ENCODE measurements at regions not wholly inside any gene's neighbourhood (a gene's known extent, or its start where the extent isn't known, plus 50 kb on each side); places are given as distances from the start of the nearest gene placed in this dataset.
"Not testable (repeated sequence)": the region's sequence is repeated elsewhere in the genome, so short reads cannot be mapped to it uniquely, and the experiment has no call there.

DNA sequence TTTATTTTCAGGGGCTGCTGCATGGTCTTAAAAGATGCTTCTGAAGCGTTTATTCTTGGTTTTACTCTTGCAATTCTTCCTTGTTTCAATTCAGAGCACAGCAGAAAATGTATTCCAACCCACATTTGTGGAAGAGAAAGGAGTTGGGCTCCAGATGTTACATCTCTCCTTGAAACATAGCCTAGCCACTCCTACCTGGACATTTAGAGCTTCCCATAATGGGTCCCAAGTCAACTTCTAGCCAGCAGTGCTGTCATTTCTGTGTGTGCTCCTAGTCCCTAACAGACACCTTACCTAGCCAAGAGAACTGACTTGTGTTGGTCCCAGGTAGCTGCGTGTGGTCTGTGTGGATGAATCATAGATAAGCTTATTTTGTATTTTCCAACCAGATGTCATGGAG, 61.2 kb upstream of the ANKRD55 start:
- no peaks in the 10 kb centered on the region for H3K36me3 ChIP-seq
- TF ChIP-seq, protein P1, sequence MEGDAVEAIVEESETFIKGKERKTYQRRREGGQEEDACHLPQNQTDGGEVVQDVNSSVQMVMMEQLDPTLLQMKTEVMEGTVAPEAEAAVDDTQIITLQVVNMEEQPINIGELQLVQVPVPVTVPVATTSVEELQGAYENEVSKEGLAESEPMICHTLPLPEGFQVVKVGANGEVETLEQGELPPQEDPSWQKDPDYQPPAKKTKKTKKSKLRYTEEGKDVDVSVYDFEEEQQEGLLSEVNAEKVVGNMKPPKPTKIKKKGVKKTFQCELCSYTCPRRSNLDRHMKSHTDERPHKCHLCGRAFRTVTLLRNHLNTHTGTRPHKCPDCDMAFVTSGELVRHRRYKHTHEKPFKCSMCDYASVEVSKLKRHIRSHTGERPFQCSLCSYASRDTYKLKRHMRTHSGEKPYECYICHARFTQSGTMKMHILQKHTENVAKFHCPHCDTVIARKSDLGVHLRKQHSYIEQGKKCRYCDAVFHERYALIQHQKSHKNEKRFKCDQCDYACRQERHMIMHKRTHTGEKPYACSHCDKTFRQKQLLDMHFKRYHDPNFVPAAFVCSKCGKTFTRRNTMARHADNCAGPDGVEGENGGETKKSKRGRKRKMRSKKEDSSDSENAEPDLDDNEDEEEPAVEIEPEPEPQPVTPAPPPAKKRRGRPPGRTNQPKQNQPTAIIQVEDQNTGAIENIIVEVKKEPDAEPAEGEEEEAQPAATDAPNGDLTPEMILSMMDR (IDR thresholded peaks at IDR 0.05): no peak
- no peak overlapping the region for H3K9ac ChIP-seq (ENCODE audit: low read depth in 2 of 2, low read length in 2 of 2)
- H3K4me3 ChIP-seq: no peak overlapping the region
- H3K9me3 ChIP-seq: no peaks in the 10 kb centered on the region
- H3K27me3 ChIP-seq: no peaks in the 10 kb centered on the region
- DNase-seq: no peak
- H3K4me1 ChIP-seq: no peaks in the 10 kb centered on the region
- intact Hi-C loops (cut with DNase I): no loop called here
- H3K27ac ChIP-seq: no peak overlapping the region

DNA sequence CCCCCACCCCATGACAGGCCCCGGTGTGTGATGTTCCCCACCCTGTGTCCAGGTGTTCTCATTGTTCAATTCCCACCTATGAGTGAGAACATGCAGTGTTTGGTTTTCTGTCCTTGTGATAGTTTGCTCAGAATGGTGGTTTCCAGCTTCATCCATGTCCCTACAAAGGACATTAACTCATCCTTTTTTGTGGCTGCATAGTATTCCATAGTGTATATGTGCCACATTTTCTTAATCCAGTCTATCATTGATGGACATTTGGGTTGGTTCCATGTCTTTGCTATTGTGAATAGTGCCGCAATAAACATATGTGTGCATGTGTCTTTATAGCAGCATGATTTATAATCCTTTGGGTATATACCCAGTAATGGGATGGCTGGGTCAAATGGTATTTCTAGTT, 59.7 kb upstream of the ANKRD55 start:
- H3K9ac ChIP-seq (ENCODE audit: low read depth in 2 of 2, low read length in 2 of 2); H3K4me3 ChIP-seq; H3K4me1 ChIP-seq; DNase-seq; H3K36me3 ChIP-seq; H3K27me3 ChIP-seq; intact Hi-C loops (cut with DNase I); H3K27ac ChIP-seq; H3K9me3 ChIP-seq: not testable (repeated sequence)

DNA sequence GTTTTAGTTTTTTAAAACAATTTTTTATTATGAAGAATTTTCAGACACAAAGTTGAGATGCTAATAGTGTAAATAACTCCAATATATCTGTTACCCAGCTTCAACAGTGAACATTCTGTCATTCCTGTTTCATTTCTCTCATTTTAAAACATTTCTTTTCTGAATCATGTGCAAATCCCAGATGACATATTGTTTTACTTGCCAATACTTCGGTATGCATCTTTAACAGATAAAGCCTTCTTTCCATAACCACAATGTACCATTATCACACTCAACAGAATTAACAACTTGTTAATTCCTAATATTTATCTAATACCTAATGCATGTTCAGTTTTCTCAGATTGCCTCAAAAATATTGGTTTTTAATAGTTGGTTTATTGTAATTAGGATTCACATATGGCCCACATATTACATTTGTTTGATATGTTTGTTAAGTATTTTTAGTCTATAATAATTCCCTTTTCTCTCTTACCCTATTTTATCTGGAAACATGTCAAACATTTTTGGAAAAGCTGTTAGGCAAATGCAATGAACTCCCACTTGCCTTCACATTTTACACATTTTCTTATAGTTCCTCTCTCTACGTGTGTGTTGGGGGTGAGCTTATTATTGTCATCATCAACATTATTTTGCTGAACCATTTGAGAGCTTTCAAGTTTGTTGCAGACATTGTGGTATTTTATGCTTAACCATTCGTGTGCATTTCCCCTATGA, 58.7 kb upstream of the ANKRD55 start:
- Histone ChIP-seq H3K27me3 (no peaks in the 10 kb centered on the region), H3K9ac (ENCODE audit: low read depth in 2 of 2, low read length in 2 of 2) (no peak overlapping the region), H3K36me3 (no peaks in the 10 kb centered on the region), H3K4me3 (no peak overlapping the region), H3K9me3 (no peaks in the 10 kb centered on the region), H3K27ac (no peak overlapping the region), H3K4me1 (no peaks in the 10 kb centered on the region)
- TF ChIP-seq, protein P1 (IDR thresholded peaks at IDR 0.05): no peak
- DNase-seq: no peak
- intact Hi-C loops (cut with DNase I): no loop called here

DNA sequence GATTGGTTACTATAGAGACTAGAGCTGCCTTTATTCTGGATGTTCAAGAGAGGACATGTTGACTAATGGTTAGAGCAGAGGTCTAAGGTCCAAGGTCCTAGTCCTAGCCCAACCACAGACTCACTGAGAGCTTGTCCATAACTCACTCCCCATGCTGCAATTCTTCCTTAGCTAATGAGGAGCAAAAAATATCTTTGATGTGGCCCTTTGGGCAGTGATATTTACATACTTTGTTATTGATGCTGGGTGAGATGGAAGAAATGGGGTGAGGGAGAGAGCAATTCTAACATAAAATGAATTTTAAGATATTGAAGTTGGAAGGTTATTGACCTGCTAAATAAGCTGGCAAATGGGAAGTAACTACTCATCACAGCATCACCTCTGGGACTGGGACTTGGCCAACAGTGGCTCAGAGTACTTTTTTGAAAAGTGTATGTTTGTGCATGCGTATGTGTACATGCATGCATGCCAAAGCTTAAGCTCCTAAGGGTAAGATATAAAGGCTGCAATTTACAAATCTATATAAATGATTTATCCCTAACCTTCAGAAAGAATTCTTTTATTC, 58.0 kb upstream of the ANKRD55 start:
- Histone ChIP-seq H3K27me3 (no peaks in the 10 kb centered on the region), H3K27ac (no peak overlapping the region), H3K9ac (ENCODE audit: low read depth in 2 of 2, low read length in 2 of 2) (no peak overlapping the region), H3K36me3 (no peaks in the 10 kb centered on the region), H3K4me3 (no peak overlapping the region), H3K9me3 (no peaks in the 10 kb centered on the region), H3K4me1 (no peaks in the 10 kb centered on the region)
- TF ChIP-seq, protein P1 (IDR thresholded peaks at IDR 0.05): no peak
- DNase-seq: no peak
- intact Hi-C loops (cut with DNase I): no loop called here

DNA sequence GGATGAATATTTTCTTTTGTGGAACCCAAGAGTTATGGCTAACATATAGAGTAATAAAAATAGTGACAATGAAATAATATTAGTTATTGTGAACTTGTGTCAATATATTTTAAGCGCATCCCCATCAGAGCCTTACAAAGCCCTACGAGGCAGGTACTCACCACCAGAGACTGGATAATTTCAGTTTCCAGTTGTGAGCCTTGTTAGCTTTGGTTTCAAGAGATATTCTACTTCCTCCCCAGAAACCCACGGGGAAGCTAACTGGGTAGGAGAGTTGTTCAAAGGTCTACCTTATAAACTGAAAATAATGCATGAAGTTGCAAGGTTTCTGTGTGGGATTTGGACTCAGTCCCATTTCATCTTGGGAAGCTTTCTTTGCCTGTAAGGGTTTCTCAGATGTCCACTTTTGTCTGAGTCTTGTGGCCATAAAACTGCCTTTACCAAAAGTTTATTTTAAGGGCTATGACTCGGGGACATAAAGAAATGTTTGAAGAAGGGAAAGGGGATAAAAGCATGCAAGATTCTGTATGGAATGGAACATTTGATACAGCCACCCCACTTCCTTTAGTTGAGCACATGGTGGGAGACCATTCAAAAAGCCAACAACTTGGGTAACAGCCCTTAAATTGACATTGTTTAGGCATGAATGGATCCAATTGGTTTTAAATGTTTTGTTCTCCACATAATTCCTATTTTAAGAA, 57.4 kb upstream of the ANKRD55 start:
- no peak overlapping the region for H3K4me3 ChIP-seq
- H3K4me1 ChIP-seq: no peaks in the 10 kb centered on the region
- TF ChIP-seq, protein P1 (IDR thresholded peaks at IDR 0.05): no peak
- intact Hi-C loops (cut with DNase I): no loop called here
- no peak for DNase-seq
- H3K27ac ChIP-seq: no peak overlapping the region
- no peaks in the 10 kb centered on the region for H3K27me3 ChIP-seq
- no peaks in the 10 kb centered on the region for H3K36me3 ChIP-seq
- H3K9ac ChIP-seq (ENCODE audit: low read depth in 2 of 2, low read length in 2 of 2): no peak overlapping the region
- no peaks in the 10 kb centered on the region for H3K9me3 ChIP-seq

DNA sequence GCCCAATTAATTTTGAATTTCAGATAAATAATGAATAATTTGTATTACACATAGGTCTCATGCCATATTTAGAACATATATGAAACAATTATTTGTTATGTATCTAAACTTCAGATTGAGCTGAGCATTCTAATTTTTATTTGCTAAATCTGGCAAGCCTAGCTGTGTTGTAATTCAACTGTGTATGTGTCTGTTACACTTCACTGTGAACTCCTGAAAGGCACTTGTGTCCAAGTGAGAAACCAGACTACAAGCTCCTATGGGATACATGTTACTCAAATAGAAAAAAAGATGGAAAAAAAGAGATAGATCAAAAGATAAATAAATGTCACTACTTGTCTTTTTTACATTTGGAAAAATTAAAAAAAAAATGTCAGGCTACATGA, 56.5 kb upstream of the ANKRD55 start:
- no peaks in the 10 kb centered on the region for H3K9me3 ChIP-seq
- TF ChIP-seq, protein P1 (IDR thresholded peaks at IDR 0.05): no peak
- no peaks in the 10 kb centered on the region for H3K27me3 ChIP-seq
- intact Hi-C loops (cut with DNase I): no loop called here
- no peak overlapping the region for H3K9ac ChIP-seq (ENCODE audit: low read depth in 2 of 2, low read length in 2 of 2)
- H3K27ac ChIP-seq: no peak overlapping the region
- H3K4me1 ChIP-seq: no peaks in the 10 kb centered on the region
- no peak for DNase-seq
- no peaks in the 10 kb centered on the region for H3K36me3 ChIP-seq
- H3K4me3 ChIP-seq: no peak overlapping the region

Data from colonic mucosa (tissue), 4 donors.